Testis (tissue), 2 donors: ENCODE measurements at regions not wholly inside any gene's neighbourhood (a gene's known extent, or its start where the extent isn't known, plus 50 kb on each side); places are given as distances from the start of the nearest gene placed in this dataset.
"Not testable (repeated sequence)": the region's sequence is repeated elsewhere in the genome, so short reads cannot be mapped to it uniquely, and the experiment has no call there.

Source experiments
- CTCF ChIP-seq, 3 experiments: fragments of 450-650 bp in 2 of 3; fragments of 200-600 bp in 1 of 3; sonication (generic) in 1 of 3; IDR thresholded peaks; one replicate each; pipeline ENCODE4 v1.5.1; 2016 to 2019; ENCODE audit warnings: antibody characterized with exemption in 3 of 3, mild to moderate bottlenecking in 2 of 3, moderate library complexity in 1 of 3
- POLR2A ChIP-seq: fragments of 450-650 bp; IDR thresholded peaks from one replicate; pipeline ENCODE4 v1.6.1; 2017; ENCODE audit warnings: antibody characterized with exemption, mild to moderate bottlenecking, moderate library complexity

- not testable (repeated sequence) for TF ChIP-seq CTCF (IDR thresholded peaks at IDR 0.05); POLR2A
These were observed 314.0 kb downstream of the ZNF479 start for GRCh38 chr7:56818261-56818660.
